Testis (tissue), 2 donors: ENCODE measurements at regions not wholly inside any gene's neighbourhood (a gene's known extent, or its start where the extent isn't known, plus 50 kb on each side); places are given as distances from the start of the nearest gene placed in this dataset.

Experiments used
- DNase-seq: peaks from one replicate; pipeline ENCODE4 v3.0.0-alpha.2; 2019
- H3K27ac ChIP-seq, 2 donors: fragments of 200-600 bp; sonication (generic); one replicate each; pipeline ENCODE4 v1.5.1; 2019
- H3K27me3 ChIP-seq: fragments of 200-600 bp; sonication (generic); one replicate; pipeline ENCODE4 v1.5.1; 2019
- H3K36me3 ChIP-seq: fragments of 200-600 bp; sonication (generic); one replicate; pipeline ENCODE4 v1.5.1; 2017; ENCODE audit warnings: low read depth; ENCODE audit errors: missing control alignments
- H3K4me1 ChIP-seq: fragments of 200-600 bp; sonication (generic); one replicate; pipeline ENCODE4 v1.5.1; 2019
- H3K4me3 ChIP-seq, 2 donors: fragments of 200-600 bp; sonication (generic); one replicate each; pipeline ENCODE4 v1.5.1; 2017 to 2019
- H3K9me3 ChIP-seq: fragments of 200-600 bp; sonication (generic); one replicate; pipeline ENCODE4 v1.5.1; 2017
- POLR2A ChIP-seq: fragments of 450-650 bp; IDR thresholded peaks from one replicate; pipeline ENCODE4 v1.6.1; 2017; ENCODE audit warnings: antibody characterized with exemption, mild to moderate bottlenecking, moderate library complexity
- WGBS, 2 donors: methylation state at CpG; one replicate each; pipeline ENCODE4 v1.1.5; 2018; 5-methylcytosine and 5-hydroxymethylcytosine counted together
- intact Hi-C: fragments of 100-400 bp; cut with DNase I; formaldehyde crosslinking; loops from one replicate; pipeline ENCODE4 v1.15.1; 2023; ENCODE audit warnings: low total_unique reads
- TF ChIP-seq, protein P1 (sequence below), 3 experiments: fragments of 450-650 bp in 2 of 3; fragments of 200-600 bp in 1 of 3; sonication (generic) in 1 of 3; IDR thresholded peaks; one replicate each; pipeline ENCODE4 v1.5.1; 2016 to 2019; ENCODE audit warnings: antibody characterized with exemption in 3 of 3, mild to moderate bottlenecking in 2 of 3, moderate library complexity in 1 of 3

DNA sequence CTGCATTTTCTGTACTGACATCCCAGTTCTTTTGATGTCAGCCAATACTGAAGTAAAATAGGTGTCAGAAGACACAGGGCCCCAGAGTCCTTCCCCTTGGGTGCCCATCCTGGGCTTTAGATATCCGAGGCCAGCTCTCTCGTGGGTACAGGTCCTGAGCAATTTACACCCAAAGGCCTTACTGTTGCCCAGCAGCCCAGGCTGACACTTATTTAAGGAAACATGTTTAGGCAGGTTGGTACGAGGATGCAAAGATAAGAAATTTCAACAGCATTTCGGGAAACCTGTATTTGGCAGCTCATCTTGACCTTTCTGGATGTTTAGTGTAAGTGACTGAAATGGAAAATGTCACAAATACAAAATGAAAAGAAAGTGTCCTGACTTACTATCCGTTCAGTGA is 130.0 kb upstream of the IL12A start:
- TF ChIP-seq POLR2A = no peak
- TF ChIP-seq, protein P1, sequence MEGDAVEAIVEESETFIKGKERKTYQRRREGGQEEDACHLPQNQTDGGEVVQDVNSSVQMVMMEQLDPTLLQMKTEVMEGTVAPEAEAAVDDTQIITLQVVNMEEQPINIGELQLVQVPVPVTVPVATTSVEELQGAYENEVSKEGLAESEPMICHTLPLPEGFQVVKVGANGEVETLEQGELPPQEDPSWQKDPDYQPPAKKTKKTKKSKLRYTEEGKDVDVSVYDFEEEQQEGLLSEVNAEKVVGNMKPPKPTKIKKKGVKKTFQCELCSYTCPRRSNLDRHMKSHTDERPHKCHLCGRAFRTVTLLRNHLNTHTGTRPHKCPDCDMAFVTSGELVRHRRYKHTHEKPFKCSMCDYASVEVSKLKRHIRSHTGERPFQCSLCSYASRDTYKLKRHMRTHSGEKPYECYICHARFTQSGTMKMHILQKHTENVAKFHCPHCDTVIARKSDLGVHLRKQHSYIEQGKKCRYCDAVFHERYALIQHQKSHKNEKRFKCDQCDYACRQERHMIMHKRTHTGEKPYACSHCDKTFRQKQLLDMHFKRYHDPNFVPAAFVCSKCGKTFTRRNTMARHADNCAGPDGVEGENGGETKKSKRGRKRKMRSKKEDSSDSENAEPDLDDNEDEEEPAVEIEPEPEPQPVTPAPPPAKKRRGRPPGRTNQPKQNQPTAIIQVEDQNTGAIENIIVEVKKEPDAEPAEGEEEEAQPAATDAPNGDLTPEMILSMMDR (IDR thresholded peaks at IDR 0.05) = no peak
- no peaks in the 10 kb centered on the region for H3K4me1 ChIP-seq
- no peak overlapping the region for H3K4me3 ChIP-seq
- DNase-seq = no peak
- H3K27ac ChIP-seq = no peak overlapping the region
- intact Hi-C loops = no loop called here
- H3K9me3 ChIP-seq = no peaks in the 10 kb centered on the region
- H3K27me3 ChIP-seq = no peaks in the 10 kb centered on the region
- no peaks in the 10 kb centered on the region for H3K36me3 ChIP-seq
- WGBS, 2 donors = 89 to 93% methylated on average over 5 of the region's 5 CpGs

DNA sequence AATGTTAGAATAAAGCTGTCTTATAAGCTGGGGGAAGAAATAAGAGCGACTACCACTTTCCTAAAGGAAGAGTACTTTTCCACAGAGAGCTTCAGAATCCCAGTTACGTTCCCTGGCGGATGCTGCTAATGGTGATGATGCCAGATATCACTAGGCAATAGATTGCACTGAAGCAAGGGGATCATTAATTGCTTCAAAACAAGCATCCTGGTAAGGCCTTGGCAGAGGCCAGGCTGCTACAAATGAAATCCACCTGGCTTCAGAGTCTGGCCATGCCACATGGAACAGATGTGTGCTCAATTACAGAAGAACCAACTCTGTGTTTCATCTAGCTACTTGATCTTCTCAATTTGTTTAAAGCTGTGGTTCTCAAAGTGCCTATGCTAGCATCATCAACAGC is 129.2 kb upstream of the IL12A start:
- DNase-seq = no peak
- Histone ChIP-seq H3K9me3 (no peaks in the 10 kb centered on the region), H3K4me1 (no peaks in the 10 kb centered on the region), H3K36me3 (no peaks in the 10 kb centered on the region), H3K27me3 (no peaks in the 10 kb centered on the region), H3K4me3 (no peak overlapping the region), H3K27ac (no peak overlapping the region)
- TF ChIP-seq, protein P1 (IDR thresholded peaks at IDR 0.05) = no peak
- no peak for TF ChIP-seq POLR2A
- 94 to 97% methylated on average over 3 of the region's 3 CpGs for WGBS, 2 donors
- intact Hi-C loops = no loop called here

DNA sequence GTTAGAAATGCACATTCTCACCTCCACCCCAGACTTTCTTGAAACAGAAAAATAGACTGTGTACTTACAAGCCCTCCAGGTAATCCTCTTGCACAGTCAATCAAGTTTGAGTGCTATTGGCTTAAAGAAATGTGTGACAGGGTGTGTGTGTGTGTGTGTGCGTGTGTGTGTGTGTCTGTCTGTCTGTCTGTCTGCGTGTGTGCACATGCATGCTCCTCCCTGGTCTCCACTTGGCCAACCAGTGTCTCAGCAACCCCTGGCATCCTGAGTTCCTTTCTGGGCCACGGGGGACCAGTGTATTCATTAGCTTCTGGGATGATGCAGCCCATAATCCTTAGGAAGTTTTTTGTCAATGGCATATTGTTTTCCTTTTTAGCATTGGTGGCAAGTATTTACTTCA is 128.8 kb upstream of the IL12A start:
- WGBS, 2 donors = 77 to 86% methylated on average over 3 of the region's 3 CpGs
- intact Hi-C loops = no loop called here
- TF ChIP-seq, protein P1 (IDR thresholded peaks at IDR 0.05) = no peak
- TF ChIP-seq POLR2A = no peak
- Histone ChIP-seq H3K4me1 (no peaks in the 10 kb centered on the region), H3K27me3 (no peaks in the 10 kb centered on the region), H3K36me3 (no peaks in the 10 kb centered on the region), H3K4me3 (no peak overlapping the region), H3K27ac (no peak overlapping the region), H3K9me3 (no peaks in the 10 kb centered on the region)
- no peak for DNase-seq

DNA sequence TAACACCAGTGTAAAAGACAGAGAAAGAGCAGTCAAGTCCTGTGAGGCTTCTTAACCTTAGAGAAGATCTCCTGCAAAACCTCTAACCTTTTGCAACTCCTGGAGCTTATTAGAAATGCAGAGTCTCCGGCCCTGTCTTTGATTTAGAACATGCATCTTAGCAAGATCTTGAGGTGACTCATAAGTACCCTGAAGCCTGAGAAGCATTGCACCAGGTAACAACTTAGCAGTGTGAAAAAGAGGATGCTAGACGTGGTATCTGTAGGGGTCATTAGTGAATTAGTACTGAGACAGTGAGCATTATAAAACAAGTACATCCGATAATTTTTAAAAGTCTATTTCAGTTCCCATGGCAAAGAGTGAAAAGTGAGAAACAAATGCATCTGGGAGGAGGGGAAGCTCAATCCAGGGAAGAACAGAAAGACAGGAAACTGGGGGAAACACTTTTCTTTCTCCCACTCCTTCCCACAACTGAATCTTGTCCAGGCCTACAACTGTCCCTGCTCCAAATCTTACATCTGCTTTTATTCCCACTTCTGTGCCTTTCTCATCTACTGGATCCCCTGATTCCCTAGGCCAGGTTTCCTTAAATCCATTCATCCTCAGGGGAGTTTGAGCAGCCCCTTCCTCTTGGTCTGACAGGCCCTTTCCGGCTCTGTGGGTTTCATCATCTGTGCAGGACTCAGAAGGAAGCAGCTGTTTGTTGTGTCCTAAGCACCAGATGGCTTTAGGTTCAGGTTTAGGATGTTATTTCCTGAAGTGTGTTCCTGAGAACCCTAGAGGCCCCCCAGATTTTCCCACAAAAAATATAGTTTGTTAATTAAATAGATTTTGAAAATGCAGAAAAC is 128.1 kb upstream of the IL12A start:
- WGBS, 2 donors = 71 to 73% methylated on average over 4 of the region's 4 CpGs
- intact Hi-C loops = no loop called here
- DNase-seq = no peak
- no peak for TF ChIP-seq POLR2A
- TF ChIP-seq, protein P1 (IDR thresholded peaks at IDR 0.05) = no peak
- Histone ChIP-seq H3K27me3 (no peaks in the 10 kb centered on the region), H3K4me3 (no peak overlapping the region), H3K36me3 (no peaks in the 10 kb centered on the region), H3K4me1 (no peaks in the 10 kb centered on the region), H3K27ac (no peak overlapping the region), H3K9me3 (no peaks in the 10 kb centered on the region)
